Heart left ventricle (tissue), 16 donors: ENCODE measurements at regions not wholly inside any gene's neighbourhood (a gene's known extent, or its start where the extent isn't known, plus 50 kb on each side); places are given as distances from the start of the nearest gene placed in this dataset.

ENCODE experiments used
- ATAC-seq, 4 donors: fragments of 200-7000 bp; cut with Tn5 transposase; one replicate each; pipeline ENCODE4 v1.9.1; 2020 to 2022; ENCODE audit warnings: moderate library complexity in 4 of 4, mild to moderate bottlenecking in 3 of 4, moderate number of reproducible peaks in 1 of 4
- DNase-seq, 5 donors: peaks; one replicate each; pipeline ENCODE4 v3.0.0-alpha.2; 2020
- H3K27ac ChIP-seq, 12 donors: fragments of 200-600 bp; sonication (generic) in 4 of 12; one replicate each; pipeline versions ENCODE4 v1.5.0 to v1.8.0; 2016 to 2022; ENCODE audit warnings: mild to moderate bottlenecking in 2 of 12
- H3K27me3 ChIP-seq, 9 donors: fragments of 200-600 bp; sonication (generic) in 2 of 9; one replicate each; pipeline versions ENCODE4 v1.5.1 to v1.8.0; 2016 to 2022; ENCODE audit warnings: mild to moderate bottlenecking in 3 of 9
- H3K36me3 ChIP-seq, 9 donors: fragments of 200-600 bp; sonication (generic) in 2 of 9; one replicate each; pipeline versions ENCODE4 v1.5.0 to v1.8.0; 2018 to 2022; ENCODE audit warnings: mild to moderate bottlenecking in 2 of 9
- H3K4me1 ChIP-seq, 12 donors: fragments of 200-600 bp; sonication (generic) in 4 of 12; one replicate each; pipeline versions ENCODE4 v1.5.0 to v1.8.0; 2016 to 2022; ENCODE audit warnings: mild to moderate bottlenecking in 3 of 12
- H3K4me3 ChIP-seq, 12 donors: fragments of 200-600 bp; sonication (generic) in 4 of 12; one replicate each; pipeline versions ENCODE4 v1.5.0 to v1.8.0; 2017 to 2022; ENCODE audit warnings: mild to moderate bottlenecking in 9 of 12, moderate library complexity in 4 of 12
- H3K9me3 ChIP-seq, 12 donors: fragments of 200-600 bp; sonication (generic) in 4 of 12; one replicate each; pipeline versions ENCODE4 v1.5.0 to v1.8.0; 2016 to 2022; ENCODE audit warnings: mild to moderate bottlenecking in 1 of 12
- POLR2A ChIP-seq, 2 donors: fragments of 450-650 bp; IDR thresholded peaks; one replicate each; pipeline ENCODE4 v1.6.1; 2017; ENCODE audit warnings: antibody characterized with exemption in 2 of 2, mild to moderate bottlenecking in 2 of 2, moderate library complexity in 2 of 2
- WGBS, 4 donors: extraction: QIAGEN DNeasy Blood & Tissue Kit in 2 of 4; methylation state at CpG; one replicate each; pipeline versions ENCODE4 v1.1.5 to v1.1.7; 2013 to 2018; 5-methylcytosine and 5-hydroxymethylcytosine counted together
- intact Hi-C, 10 donors: fragments of 100-400 bp; cut with DNase I; formaldehyde crosslinking; loops; one replicate each; pipeline versions ENCODE4 v1.11.1 to v1.14.2; 2022
- TF ChIP-seq, protein P1 (sequence below), 12 donors: fragments of 200-600 bp; sonication (generic) in 4 of 12; IDR thresholded peaks; one replicate each; pipeline versions ENCODE4 v1.5.0 to v1.8.0; 2018 to 2022; ENCODE audit warnings: antibody characterized with exemption in 12 of 12, mild to moderate bottlenecking in 5 of 12
- donor health status: ischemic (EF 13 %, LVEDD 7.1; RV severe dilation, severe dysfunction).
- donor health status: healthy with polysubstance abuse.
- donor health status: DM: no; HTN: yes; CAD: no.
- donor health status: DM: no; HTN: no; CAD: no.
- donor health status: ischemic (EF 25% LVEDD 6.9; RV normal size, moderate dysfunction).
- donor health status: ischemic (EF 25% LVEDD 5.7; RV mildly dilated, moderate dysfunction).
- donor health status: healthy.
- donor health status: DM: yes; HTN: yes; CAD: no.
- donor health status: ischemic (EF 35%, LVEDD 5.7; RV mildly dilated, moderate dysfunction).
- donor health status: nonischemic (EF 11% LVEDD 7.7; RV severe dilation, severe dysfunction).
- donor health status: DM: yes; HTN: yes; CAD: no.
- donor health status: PGD.
- donor health status: ischemic (EF 29% LVEDD 5.4; RV normal size, mild dysfunction).
- donor health status: nonischemic (EF 23%, LVEDD 6.1; RV moderate dilation, normal function).

DNA sequence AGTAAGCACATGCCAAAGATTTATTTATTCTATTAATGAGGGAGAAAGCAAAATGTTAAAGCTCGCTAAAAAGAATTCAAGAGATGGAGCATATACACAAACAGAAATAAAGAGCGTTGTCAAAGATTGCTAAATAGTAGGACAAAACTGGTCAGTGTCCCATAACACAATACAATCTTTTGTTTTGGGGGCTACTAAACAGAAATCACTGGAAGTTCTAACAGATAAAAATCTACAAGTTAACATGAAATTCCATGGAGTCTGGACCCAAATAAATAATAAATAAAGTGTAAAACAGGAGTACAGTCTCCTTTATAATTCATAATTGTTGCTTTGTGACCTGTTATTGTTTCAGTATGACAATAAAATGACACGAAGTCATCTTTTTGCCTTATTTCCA lies 115.2 kb upstream of the CNTNAP4 start:
- DNase-seq (no peak), ATAC-seq (no peak)
- no peaks in the 10 kb centered on the region for H3K27me3 ChIP-seq
- no peak overlapping the region for H3K4me3 ChIP-seq
- no peaks in the 10 kb centered on the region for H3K9me3 ChIP-seq
- intact Hi-C loops, result no loop called here
- H3K36me3 ChIP-seq, result no peaks in the 10 kb centered on the region
- WGBS, 4 donors, result 66 to 81% (median 73%) methylated on average over 3 of the region's 3 CpGs
- TF ChIP-seq, protein P1, sequence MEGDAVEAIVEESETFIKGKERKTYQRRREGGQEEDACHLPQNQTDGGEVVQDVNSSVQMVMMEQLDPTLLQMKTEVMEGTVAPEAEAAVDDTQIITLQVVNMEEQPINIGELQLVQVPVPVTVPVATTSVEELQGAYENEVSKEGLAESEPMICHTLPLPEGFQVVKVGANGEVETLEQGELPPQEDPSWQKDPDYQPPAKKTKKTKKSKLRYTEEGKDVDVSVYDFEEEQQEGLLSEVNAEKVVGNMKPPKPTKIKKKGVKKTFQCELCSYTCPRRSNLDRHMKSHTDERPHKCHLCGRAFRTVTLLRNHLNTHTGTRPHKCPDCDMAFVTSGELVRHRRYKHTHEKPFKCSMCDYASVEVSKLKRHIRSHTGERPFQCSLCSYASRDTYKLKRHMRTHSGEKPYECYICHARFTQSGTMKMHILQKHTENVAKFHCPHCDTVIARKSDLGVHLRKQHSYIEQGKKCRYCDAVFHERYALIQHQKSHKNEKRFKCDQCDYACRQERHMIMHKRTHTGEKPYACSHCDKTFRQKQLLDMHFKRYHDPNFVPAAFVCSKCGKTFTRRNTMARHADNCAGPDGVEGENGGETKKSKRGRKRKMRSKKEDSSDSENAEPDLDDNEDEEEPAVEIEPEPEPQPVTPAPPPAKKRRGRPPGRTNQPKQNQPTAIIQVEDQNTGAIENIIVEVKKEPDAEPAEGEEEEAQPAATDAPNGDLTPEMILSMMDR (IDR thresholded peaks at IDR 0.05), result no peak
- no peak for TF ChIP-seq POLR2A (IDR thresholded peaks at IDR 0.05)
- H3K27ac ChIP-seq, result no peak overlapping the region
- H3K4me1 ChIP-seq, result no peaks in the 10 kb centered on the region

DNA sequence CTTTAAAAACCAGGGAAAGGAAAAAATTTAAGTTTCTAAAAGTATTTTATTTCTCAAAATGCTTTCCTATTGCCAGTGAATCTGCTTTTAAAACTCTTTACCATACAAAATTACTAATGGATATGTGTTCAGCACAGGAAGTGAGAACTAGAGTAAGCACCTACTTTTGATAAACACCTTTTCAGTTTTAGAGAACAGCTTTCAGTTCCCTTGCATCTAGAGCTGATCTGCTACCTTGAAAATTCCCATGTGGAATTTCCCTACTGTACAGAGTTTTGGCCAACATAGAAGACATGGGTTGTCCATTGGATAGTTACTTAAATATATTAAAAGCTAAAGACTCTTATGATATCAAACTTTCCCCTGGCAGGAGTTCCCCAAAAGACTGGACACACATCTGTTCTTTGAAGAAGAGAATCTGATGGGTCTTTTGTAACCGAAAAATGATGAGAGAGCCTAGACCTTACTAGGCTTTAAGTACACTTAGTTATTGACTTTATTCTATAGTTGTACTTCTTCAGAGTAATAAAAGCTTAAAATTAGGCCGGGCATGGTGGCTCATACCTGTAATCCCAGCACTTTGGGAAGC lies 112.1 kb upstream of the CNTNAP4 start:
- DNase-seq (no peak), ATAC-seq (no peak)
- H3K4me3 ChIP-seq, result no peak overlapping the region
- no peak overlapping the region for H3K27ac ChIP-seq
- intact Hi-C loops, result no loop called here
- 82 to 92% (median 86%) methylated on average over 2 of the region's 2 CpGs for WGBS, 4 donors
- H3K36me3 ChIP-seq, result no peaks in the 10 kb centered on the region
- H3K4me1 ChIP-seq, result no peaks in the 10 kb centered on the region
- H3K9me3 ChIP-seq, result peaks cover 0 to 3% (median 0%) of the 10 kb centered on the region in 12 donors
- TF ChIP-seq, protein P1 (IDR thresholded peaks at IDR 0.05), result no peak
- no peak for TF ChIP-seq POLR2A (IDR thresholded peaks at IDR 0.05)
- H3K27me3 ChIP-seq, result no peaks in the 10 kb centered on the region

DNA sequence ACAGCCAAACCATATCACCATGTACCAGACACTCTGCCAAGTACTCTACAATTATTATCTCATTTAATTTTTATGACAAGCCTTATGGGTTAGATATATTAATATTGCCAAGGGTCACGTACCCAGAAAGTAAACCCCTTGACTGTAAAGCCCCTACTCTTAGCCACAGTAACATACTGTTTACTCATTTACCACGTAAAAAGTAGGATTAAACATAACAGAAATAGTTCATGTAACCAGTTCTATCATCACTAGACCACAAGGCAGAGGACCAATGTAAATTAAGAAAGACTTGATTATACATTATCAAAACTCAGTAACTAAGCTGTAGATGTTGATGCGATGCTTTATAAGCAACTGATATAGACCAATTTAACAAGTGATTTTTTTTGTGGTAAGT lies 101.5 kb upstream of the CNTNAP4 start:
- no peaks in the 10 kb centered on the region for H3K4me1 ChIP-seq
- no peak overlapping the region for H3K27ac ChIP-seq
- no peak for DNase-seq
- no peaks in the 10 kb centered on the region for H3K36me3 ChIP-seq
- no peaks in the 10 kb centered on the region for H3K27me3 ChIP-seq
- intact Hi-C loops, result no loop called here
- H3K9me3 ChIP-seq, result peaks cover 0 to 20% (median 6%) of the 10 kb centered on the region in 12 donors
- ATAC-seq, result no peak
- no peak overlapping the region for H3K4me3 ChIP-seq
- TF ChIP-seq, protein P1 (IDR thresholded peaks at IDR 0.05), result no peak
- TF ChIP-seq POLR2A (IDR thresholded peaks at IDR 0.05), result no peak
- WGBS, 4 donors, result 72 to 75% (median 74%) methylated on average over 3 of the region's 3 CpGs

DNA sequence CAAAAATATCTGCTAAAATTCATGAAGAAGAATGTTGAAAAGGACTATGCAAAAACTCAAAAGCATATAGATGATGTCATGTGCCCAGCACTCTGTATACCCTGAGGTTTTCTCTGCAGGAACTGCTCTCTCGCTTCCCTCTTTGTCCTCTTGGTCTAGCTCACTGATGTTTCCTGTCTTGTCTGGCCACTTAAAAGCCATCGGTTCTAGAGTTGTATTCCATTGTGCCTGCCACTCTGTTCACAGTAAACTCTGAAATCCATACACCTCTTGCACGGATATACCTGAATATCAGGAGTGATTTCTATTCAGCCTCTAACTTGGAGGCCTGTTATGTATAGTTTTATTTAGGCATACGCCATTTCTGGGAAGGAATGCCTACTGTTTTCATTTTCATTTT lies 101.0 kb upstream of the CNTNAP4 start:
- 61 to 69% (median 65%) methylated on average over 4 of the region's 4 CpGs for WGBS, 4 donors
- intact Hi-C loops, result no loop called here
- no peak overlapping the region for H3K27ac ChIP-seq
- no peak for DNase-seq
- no peaks in the 10 kb centered on the region for H3K36me3 ChIP-seq
- no peak overlapping the region for H3K4me3 ChIP-seq
- H3K27me3 ChIP-seq, result no peaks in the 10 kb centered on the region
- H3K9me3 ChIP-seq, result peaks cover 0 to 20% (median 6%) of the 10 kb centered on the region in 12 donors
- H3K4me1 ChIP-seq, result no peaks in the 10 kb centered on the region
- ATAC-seq, result no peak
- TF ChIP-seq POLR2A (IDR thresholded peaks at IDR 0.05), result no peak
- TF ChIP-seq, protein P1 (IDR thresholded peaks at IDR 0.05), result no peak
